ENCODE measurements at regions not wholly inside any gene's neighbourhood (a gene's known extent, or its start where the extent isn't known, plus 50 kb on each side); places are given as distances from the start of the nearest gene placed in this dataset.

DNA sequence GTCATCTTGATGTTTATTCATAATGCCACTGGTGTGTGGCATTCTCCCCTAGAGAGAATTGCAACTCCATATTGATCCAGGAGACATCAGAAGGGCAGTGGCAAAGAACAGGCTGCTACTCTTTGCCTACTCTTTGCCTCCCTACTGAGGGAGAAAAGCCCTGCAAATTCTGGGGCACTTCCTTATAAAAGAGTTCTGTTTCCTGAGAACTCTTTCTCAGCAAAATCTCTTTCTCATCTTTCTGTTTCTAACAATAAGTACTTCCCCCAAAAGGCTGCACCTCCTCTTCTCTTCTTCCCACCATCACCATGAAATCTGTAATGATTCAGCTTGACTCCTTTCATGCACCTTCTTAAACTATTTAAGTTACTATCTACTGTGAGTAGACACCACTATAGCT is 270.3 kb downstream of the MREG start:
- TF ChIP-seq, protein P1, sequence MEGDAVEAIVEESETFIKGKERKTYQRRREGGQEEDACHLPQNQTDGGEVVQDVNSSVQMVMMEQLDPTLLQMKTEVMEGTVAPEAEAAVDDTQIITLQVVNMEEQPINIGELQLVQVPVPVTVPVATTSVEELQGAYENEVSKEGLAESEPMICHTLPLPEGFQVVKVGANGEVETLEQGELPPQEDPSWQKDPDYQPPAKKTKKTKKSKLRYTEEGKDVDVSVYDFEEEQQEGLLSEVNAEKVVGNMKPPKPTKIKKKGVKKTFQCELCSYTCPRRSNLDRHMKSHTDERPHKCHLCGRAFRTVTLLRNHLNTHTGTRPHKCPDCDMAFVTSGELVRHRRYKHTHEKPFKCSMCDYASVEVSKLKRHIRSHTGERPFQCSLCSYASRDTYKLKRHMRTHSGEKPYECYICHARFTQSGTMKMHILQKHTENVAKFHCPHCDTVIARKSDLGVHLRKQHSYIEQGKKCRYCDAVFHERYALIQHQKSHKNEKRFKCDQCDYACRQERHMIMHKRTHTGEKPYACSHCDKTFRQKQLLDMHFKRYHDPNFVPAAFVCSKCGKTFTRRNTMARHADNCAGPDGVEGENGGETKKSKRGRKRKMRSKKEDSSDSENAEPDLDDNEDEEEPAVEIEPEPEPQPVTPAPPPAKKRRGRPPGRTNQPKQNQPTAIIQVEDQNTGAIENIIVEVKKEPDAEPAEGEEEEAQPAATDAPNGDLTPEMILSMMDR (IDR thresholded peaks at IDR 0.05; ENCODE audit: poor library complexity, severe bottlenecking): no peak
- TF ChIP-seq SMC3 (conservative IDR thresholded peaks at IDR 0.05; ENCODE audit: poor library complexity): no peak

All from neural cell (in vitro differentiated cells).